ENCODE measurements at regions not wholly inside any gene's neighbourhood (a gene's known extent, or its start where the extent isn't known, plus 50 kb on each side); places are given as distances from the start of the nearest gene placed in this dataset.

GRCh38 chr11:98621767-98622166 is 399.0 kb upstream of the CNTN5 start:
- no peak for TF ChIP-seq CTCF (IDR thresholded peaks at IDR 0.05; ENCODE audit: low read depth, low read length)
- H3K9me3 ChIP-seq: no peaks in the 10 kb centered on the region
- no peaks in the 10 kb centered on the region for H3K4me1 ChIP-seq
- no peak overlapping the region for H3K4me3 ChIP-seq (ENCODE audit: low read depth, low read length)
- H3K27me3 ChIP-seq: no peaks in the 10 kb centered on the region
- H3K36me3 ChIP-seq: no peaks in the 10 kb centered on the region
- no peak for DNase-seq

GRCh38 chr11:98625526-98625925 is 395.2 kb upstream of the CNTN5 start:
- Histone ChIP-seq H3K4me3 (ENCODE audit: low read depth, low read length) (no peak overlapping the region), H3K27me3 (no peaks in the 10 kb centered on the region), H3K9me3 (no peaks in the 10 kb centered on the region), H3K4me1 (no peaks in the 10 kb centered on the region), H3K36me3 (no peaks in the 10 kb centered on the region)
- no peak for TF ChIP-seq CTCF (IDR thresholded peaks at IDR 0.05; ENCODE audit: low read depth, low read length)
- DNase-seq: no peak

- Histone ChIP-seq H3K36me3 (no peaks in the 10 kb centered on the region), H3K27me3 (no peaks in the 10 kb centered on the region), H3K4me1 (no peaks in the 10 kb centered on the region; the same call in 1 of the 2 replicates), H3K9me3 (no peaks in the 10 kb centered on the region), H3K4me3 (ENCODE audit: low read depth, low read length) (no peak overlapping the region)
- DNase-seq: no peak
- TF ChIP-seq CTCF (IDR thresholded peaks at IDR 0.05; ENCODE audit: low read depth, low read length): no peak
Observed at GRCh38 chr11:98630736-98631135, 390.0 kb upstream of the CNTN5 start.

- Histone ChIP-seq H3K4me3 (ENCODE audit: low read depth, low read length) (no peak overlapping the region), H3K9me3 (no peaks in the 10 kb centered on the region), H3K4me1 (no peaks in the 10 kb centered on the region), H3K36me3 (no peaks in the 10 kb centered on the region), H3K27me3 (no peaks in the 10 kb centered on the region)
- DNase-seq: no peak
- no peak for TF ChIP-seq CTCF (IDR thresholded peaks at IDR 0.05; ENCODE audit: low read depth, low read length)
Observed at GRCh38 chr11:98657711-98658110, 363.0 kb upstream of the CNTN5 start.

- H3K4me1 ChIP-seq: no peaks in the 10 kb centered on the region
- TF ChIP-seq CTCF (IDR thresholded peaks at IDR 0.05; ENCODE audit: low read depth, low read length): no peak
- no peak overlapping the region for H3K4me3 ChIP-seq (ENCODE audit: low read depth, low read length)
- DNase-seq: no peak
- no peaks in the 10 kb centered on the region for H3K36me3 ChIP-seq
- H3K27me3 ChIP-seq: no peaks in the 10 kb centered on the region
- no peaks in the 10 kb centered on the region for H3K9me3 ChIP-seq
Observed at GRCh38 chr11:98659431-98659830, 361.3 kb upstream of the CNTN5 start.

GRCh38 chr11:98674390-98674789 is 346.4 kb upstream of the CNTN5 start:
- Histone ChIP-seq H3K4me3 (ENCODE audit: low read depth, low read length) (no peak overlapping the region), H3K9me3 (no peaks in the 10 kb centered on the region), H3K36me3 (no peaks in the 10 kb centered on the region), H3K4me1 (no peaks in the 10 kb centered on the region), H3K27me3 (no peaks in the 10 kb centered on the region)
- no peak for DNase-seq
- no peak for TF ChIP-seq CTCF (IDR thresholded peaks at IDR 0.05; ENCODE audit: low read depth, low read length)

Measured in BE2C (cell line).